GM10266 (cell line): ENCODE measurements at regions not wholly inside any gene's neighbourhood (a gene's known extent, or its start where the extent isn't known, plus 50 kb on each side); places are given as distances from the start of the nearest gene placed in this dataset.
A peak's percentile ranks its signal among the peaks of the same experiment; 100 is the strongest.

Experiments
- DNase-seq: peaks from one replicate; pipeline ENCODE4 v3.0.0; 2012; ENCODE audit errors: extremely low spot score
- CTCF ChIP-seq: IDR thresholded peaks from 2 replicates; pipeline ENCODE4 v1.5.1; 2012; ENCODE audit warnings: mild to moderate bottlenecking, low read depth; ENCODE audit not compliant: control insufficient read depth, insufficient read depth; ENCODE audit errors: missing control alignments

- no peak for DNase-seq
- TF ChIP-seq CTCF, result no peak
Observed at GRCh38 chr12:98001430-98001829, 514.0 kb upstream of the TMPO start.

GRCh38 chr12:98002887-98003493, 512.4 kb upstream of the TMPO start:
- TF ChIP-seq CTCF, result peak; percentile 55

GRCh38 chr12:98007963-98008362, 507.4 kb upstream of the TMPO start:
- DNase-seq, result no peak
- TF ChIP-seq CTCF, result no peak

More at GRCh38 chr12:98002887-98003493, 512.4 kb upstream of the TMPO start:
- peak; percentile 28 for DNase-seq

GRCh38 chr12:98013560-98013959, 501.8 kb upstream of the TMPO start:
- no peak for TF ChIP-seq CTCF
- no peak for DNase-seq

GRCh38 chr12:98018836-98019235, 496.6 kb upstream of the TMPO start:
- no peak for DNase-seq
- TF ChIP-seq CTCF, result no peak

- TF ChIP-seq CTCF, result no peak
- DNase-seq, result no peak
Observed at GRCh38 chr12:98020376-98020775, 495.0 kb upstream of the TMPO start.

GRCh38 chr12:98022961-98023360, 492.4 kb upstream of the TMPO start:
- no peak for DNase-seq
- TF ChIP-seq CTCF, result no peak
